ENCODE measurements at regions not wholly inside any gene's neighbourhood (a gene's known extent, or its start where the extent isn't known, plus 50 kb on each side); places are given as distances from the start of the nearest gene placed in this dataset.

DNA sequence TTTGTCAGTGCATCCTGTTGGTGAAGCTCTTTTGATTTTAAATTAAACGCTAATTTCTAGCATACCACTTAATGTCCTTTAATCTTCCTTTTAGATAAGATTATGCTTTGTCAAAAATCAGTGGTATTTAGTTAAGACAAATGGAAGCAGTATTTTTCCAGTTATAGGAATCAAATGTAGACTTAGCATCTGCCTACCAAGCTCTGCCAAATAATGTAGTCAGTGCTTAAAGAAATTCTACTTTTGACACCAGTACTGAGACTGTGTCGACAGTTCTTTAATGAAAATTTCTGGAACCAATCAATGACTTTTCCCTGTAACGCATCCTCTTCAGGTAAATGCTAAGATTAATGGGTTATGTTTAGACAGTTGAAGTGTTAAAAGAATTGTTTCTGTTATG lies 803.3 kb upstream of the FAM98A start:
- no peak for DNase-seq (ENCODE audit: low spot score)

DNA sequence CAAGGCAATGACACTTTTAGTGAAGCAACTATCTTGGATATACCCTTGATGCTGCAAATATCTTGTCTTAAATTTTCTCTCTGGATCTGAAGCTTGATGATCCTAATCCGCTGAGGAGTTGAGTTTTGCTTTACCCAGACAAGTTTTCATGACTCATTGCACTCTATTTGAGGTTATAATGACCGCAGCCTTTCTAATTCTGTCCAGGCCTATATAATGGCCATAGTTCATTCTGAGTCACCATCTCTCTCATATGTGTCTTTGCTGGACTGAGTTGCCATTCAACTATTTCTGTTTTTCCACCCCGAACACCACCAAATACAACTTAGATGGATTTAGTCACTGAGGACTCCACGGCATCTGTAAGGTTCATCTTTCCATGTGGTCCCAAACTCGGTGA lies 802.1 kb upstream of the FAM98A start:
- DNase-seq (ENCODE audit: low spot score), result no peak

DNA sequence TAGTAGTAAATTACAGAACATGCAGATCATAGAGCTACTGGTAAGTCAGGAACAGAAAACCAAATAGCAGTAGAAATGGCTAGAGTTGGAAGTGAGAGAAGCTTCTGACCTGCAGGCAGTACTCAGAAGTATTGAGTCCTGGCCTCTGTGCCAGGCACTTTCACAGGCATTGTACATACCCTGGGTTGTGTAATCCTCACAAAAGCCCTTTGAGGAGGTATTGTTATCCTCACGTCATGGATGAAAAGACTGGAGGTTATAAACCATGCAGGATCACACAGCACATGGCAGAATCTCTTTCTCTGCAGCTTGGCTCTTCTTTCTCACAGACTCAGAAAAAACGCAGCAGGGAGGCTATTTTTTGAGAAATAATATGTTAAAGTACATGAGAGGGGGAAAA lies 789.3 kb upstream of the FAM98A start:
- DNase-seq (ENCODE audit: low spot score), result no peak

DNA sequence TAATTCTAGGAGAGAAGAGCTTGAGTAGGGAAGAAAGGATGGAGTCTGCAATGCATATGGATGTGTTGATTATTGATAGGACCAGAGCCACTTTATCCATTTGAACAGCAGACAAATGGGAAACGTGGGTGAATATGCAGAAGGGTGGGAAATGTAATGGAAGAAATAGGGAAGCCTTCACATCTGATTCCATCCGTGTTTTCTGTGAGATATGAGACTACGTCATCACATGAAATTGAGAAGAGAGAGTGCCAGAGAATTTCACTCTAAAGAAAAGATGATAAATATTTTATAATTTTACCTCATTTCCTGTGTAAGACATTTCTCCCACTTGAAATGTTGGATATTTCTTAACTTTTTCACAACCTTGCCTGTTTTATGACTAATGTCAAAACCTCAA lies 788.4 kb upstream of the FAM98A start:
- no peak for DNase-seq (ENCODE audit: low spot score)

DNA sequence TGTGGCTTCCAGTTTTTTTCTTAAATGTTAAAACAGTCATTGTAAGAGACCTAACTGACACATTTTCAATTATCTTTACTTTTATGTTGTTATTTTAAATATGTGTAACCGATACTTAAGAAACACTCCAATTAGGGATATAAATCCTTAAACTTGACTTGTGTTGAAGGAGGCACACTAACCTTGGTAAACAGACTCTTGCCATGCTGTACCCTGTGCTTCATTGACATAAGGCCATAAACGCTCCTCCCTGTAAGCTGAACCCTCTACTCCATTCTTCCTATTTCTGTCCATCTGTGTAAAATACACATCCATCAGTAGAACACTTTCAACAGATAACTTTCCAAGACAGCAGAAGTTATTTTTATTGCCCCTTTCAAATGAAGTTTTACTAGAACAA lies 780.5 kb upstream of the FAM98A start:
- no peak for DNase-seq (ENCODE audit: low spot score)

DNA sequence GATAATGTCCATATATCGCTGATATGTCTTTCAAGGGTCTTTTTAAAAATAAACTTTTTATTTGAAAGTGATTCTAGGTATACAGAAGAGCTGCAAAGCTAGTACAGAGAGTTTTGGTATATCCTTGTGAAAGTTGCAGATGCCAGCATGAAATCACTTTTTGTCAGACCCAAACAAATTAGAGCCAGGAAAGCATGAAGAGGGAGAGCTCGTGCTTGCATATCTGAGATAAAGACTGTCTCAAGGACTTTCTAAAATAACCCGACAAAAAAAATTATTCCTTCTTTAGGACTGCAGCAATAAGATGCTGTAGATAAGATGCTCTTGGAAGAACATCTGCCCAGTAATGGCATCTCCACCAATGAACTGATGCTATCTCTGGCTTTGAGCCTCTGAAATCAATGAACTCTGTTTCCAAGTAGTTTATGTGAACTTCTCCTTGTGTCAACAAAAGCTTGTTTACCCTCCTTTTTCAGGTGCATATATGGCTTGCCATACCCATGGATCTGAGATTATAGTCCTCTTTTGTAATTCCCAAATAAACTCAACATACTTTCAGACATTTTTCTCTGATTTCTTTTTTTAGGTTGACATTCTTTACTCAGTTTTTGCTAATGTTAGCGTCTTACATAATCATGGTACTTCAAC lies 774.6 kb upstream of the FAM98A start:
- DNase-seq (ENCODE audit: low spot score), result no peak

DNA sequence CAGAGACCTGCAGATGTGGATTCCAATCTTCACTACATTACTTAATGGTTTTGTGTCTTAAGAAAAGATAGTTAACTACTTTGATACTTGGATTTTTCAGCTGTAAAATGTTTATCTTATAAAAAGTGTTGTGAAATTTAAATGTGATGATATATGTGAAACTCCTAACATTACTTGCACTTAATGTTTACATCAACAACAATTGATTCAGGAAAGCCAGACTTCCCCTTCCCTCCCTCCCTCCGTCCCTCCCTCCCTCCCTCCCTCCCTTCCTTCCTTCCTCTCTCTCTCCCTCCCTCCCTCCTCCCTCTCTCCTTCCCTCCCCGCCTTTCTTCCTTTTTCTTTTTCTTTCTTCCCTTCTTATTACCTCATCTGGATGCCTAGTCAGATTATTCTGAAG lies 773.9 kb upstream of the FAM98A start:
- DNase-seq (ENCODE audit: low spot score), result no peak

DNA sequence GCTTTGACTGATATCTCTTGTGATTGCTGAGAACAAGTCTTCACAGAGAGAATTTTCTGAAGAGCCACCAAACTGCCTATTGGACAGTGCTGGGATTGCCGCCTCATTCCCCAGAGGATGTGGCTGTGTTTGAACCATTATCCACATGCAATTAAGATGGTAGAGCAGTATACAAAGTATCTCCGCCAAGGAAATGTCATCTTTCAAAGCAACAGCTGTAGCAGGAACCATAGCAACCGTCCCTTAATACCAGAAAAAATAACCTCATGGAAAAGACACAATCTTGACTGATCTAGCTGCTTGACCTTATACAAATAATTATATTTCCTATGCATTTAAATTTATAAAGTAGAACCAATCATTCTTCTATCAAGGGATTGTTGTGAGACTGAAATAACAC lies 772.6 kb upstream of the FAM98A start:
- DNase-seq (ENCODE audit: low spot score), result no peak

DNA sequence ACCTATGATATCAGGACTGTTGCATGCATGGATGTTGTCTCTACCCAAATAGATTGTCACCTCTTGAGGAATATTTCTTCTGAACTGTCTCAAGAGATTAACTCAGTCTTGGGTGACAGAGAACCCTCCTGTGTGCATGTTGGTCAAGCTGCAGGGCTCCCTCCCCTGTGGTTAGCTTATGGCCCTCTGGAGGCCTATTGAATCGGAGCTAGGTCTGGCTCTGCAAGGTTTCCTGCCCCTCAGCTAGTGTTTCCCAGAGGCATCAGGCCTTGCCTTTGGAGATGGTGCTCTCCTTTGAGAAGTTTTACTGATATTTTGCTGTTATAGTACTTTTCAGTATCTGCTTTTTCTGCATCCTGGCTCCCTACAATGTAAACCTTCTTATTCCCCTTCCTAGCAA lies 769.2 kb upstream of the FAM98A start:
- no peak for DNase-seq (ENCODE audit: low spot score)

DNA sequence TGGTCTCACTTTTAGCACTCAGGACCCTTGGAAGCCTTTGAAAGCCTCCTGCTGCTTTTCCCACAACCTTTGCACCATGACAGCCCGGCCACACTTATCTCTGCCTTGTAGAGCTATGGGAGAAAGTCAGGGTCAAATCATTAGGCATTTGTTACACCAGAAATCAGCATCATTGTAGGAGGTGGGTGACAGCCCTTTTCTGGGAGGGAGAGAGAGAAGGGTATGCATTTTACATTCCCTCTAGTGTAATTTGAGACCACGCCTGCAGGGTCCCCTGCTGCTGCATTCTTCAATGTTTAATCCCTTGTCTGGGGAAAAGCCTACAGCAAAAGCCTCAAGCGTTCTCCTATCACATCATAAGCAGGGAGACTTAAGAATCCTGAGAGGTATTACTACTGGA lies 766.8 kb upstream of the FAM98A start:
- DNase-seq (ENCODE audit: low spot score), result no peak

DNA sequence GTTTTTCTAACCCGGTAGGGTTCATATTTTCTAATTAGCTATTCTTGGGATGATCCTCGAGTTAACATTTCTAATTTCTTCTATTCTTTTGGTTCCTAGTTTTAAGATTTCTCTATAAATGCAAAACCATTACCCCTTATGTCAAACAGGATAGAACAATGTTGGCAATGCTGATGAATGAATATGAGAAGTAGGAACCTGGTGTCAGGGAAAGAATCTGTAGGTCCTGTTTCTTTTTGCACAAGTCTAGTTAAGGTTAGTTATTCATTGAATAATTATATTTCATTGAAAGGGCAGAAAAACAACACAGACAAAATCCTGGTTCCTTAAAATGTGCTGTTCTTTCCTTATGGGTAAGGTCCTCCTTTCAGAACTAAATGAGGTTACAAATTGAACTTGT lies 766.4 kb upstream of the FAM98A start:
- DNase-seq (ENCODE audit: low spot score), result no peak

DNA sequence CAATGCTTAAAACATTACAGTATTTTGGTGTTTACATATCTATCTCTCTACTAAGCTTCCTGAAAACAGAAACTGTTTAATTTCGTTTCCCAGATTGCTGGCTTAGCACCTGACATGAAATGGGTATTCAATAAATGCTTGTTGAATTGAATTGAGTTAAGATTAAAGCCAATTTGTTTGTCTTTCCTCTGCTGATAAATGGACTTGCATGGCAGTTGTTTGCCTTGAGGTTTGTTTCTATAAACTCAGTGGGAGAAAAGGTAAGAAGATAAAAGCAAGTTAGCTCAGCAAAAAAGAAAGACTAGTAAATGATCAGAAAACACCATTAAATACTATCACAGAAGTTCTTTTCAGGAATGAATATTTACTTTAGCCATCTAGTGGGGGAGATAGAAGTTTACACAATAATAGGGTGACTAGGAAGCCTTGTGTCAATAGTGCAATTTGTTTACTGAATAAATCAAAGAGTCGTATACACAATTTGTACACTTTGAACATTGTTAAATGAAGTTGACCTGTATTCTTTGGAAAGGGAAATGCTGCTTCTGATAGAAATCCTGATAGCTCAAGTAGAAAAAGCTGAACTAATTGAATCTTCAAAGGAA lies 754.5 kb upstream of the FAM98A start:
- DNase-seq (ENCODE audit: low spot score), result no peak

DNA sequence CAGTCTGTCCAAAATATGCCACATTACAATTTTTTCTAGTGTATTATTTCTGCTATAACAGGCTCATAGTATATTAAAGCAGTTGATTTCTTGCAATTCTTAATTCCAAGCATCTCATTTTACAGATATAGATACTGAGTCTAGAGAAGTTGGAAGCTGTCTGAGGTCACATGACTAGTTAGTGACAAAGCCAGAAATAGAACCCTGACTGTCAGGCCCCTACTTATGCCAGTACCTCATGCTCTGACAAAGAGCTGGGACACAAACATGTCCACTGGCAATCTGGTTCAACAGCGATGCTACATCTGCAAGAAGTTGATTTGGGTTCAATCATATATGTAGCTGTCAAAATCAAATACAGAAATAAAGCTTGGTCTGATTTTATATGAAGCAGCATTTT lies 750.4 kb upstream of the FAM98A start:
- no peak for DNase-seq (ENCODE audit: low spot score)

DNA sequence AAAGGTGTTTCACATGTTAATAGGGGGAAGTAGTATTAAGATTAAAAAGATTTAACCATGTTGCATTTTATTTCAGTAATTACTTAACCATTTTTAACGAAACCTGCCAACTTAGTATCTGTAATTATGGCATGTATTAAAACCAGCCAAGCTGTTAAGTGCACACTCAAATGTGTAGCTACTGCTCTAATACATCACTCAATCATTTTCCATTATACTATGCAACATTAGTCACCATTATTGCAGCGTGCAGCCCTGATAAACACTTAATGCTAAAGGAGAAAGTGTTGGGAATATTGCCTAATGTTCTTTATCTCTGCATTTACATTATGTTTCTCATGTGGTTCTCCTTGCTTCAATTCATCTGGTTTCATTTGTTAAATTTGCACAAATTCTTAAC lies 745.9 kb upstream of the FAM98A start:
- DNase-seq (ENCODE audit: low spot score), result no peak

DNA sequence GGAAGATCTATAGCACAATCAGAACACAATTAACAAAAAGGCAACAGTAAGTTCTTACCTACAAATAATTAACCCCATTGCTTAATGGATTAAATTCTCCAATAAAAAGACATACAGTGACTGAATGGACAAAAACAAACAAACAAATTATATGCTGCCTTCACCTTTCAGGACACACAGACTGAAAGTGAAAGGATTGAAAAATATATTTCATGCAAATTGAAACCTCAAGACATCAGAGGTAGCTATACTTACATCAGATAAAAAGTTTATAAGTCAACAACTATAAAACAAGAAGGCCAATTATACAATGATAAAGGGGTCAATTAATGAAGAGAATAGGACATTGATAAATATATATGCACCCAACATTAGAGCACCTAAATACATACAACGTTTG lies 741.2 kb upstream of the FAM98A start:
- no peak for DNase-seq (ENCODE audit: low spot score)

DNA sequence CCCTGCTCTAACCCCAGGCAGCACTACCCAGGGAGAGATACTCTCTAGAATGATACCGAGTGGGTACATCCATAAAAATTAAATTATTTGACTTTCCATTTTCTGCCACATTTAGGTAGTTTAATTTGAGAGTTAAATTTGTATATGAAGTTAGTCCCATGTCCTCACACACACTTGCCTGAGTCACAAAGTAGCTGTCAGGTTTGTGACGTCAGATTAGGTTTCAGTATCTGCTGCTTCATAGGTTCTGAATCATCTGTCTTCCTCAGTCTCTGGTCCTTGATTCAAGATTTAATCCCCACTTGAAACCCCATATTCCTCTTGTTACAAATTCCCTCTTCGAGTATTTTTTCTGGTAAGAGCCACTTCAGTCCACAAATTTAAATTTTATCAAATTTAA lies 738.6 kb upstream of the FAM98A start:
- DNase-seq (ENCODE audit: low spot score), result no peak

DNA sequence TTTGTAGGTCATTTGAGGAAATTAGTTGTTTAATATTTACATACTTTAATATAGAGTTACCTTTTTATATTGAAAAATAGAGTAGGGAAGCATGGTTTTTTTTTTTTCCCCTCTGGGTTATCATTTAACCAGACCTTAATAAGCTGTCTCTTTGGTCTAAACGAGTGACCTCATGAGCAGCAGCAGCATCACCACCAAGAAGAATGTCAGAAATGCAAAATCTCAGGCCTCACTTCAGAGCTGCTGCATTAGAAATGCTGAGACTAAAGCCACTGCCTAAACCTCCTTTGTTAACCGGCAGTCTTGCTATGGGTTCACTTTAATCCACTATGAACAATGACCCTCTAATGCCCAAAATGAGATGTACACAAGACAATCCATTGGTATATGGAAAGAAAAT lies 733.7 kb upstream of the FAM98A start:
- DNase-seq (ENCODE audit: low spot score), result no peak

DNA sequence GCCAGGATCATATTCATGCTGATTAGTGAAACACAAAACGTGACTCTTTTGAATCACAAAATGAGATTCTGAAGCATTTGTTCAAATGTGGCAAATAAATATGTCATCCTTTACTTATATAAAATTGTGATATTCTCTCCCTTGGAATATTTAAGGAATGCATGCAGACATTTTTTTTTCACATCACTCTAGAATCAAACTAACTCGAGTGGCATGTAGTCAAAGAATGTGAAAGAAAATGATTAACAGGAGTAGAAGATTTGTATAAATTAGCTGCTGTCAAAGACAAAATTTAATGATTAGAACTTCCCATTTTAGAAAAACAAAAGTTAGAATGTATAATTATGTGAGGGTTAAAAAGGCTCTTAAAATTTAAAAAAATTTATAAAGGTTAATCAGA lies 721.0 kb upstream of the FAM98A start:
- DNase-seq (ENCODE audit: low spot score), result no peak

DNA sequence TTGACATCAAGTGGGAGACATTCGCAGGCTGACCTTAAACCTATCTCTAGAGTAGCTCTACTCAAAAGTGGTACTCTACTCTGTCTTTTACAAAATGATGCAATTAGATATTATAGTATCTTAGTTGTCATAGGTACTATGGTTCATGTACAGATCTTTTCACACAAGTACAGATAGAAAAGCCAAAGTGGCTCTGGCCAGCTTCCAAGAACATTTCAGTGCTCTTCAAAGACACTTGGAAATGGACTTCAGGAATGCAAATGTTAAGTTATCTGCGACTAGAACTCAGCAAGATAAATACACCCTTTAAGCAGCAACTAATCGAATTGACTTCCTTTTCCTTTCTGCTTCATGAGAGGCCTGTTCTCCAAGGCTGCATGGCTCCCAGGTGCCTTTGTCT lies 718.7 kb upstream of the FAM98A start:
- DNase-seq (ENCODE audit: low spot score), result no peak

DNA sequence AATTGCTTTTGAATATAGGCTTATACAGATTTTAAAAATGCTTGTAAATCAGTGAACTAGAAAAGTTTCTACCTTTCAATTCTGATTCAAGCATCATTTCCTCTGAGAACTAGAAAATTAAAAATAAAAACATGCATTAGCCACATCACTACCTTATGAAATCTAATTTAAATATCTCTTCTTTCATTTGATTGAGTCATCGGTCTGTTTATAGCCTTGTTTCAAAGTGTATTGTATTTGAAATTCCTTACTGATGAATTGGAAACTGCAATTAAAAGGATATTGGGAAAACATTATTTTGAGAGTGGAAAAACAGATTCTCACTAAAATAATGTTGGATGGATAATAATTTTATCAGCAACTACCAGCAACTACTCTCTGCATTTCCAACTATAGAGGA lies 717.7 kb upstream of the FAM98A start:
- DNase-seq (ENCODE audit: low spot score), result no peak

DNA sequence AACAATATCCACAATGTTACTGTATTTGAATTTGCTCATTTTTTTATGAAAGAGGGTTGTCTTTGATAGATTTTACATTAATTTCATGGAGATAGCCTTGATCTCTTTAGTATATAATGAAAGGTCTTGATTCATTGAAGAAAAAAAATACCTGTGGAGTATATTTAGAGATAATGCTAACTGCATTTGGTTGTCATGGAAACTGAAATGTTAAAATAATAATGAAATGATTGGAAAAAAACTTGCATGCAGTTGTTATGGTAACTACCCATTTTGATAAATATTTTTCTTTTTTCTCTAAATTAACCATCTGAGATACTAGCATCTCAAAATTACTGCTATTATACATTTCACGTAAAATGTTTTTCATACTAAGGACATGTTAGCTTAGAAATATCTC lies 712.7 kb upstream of the FAM98A start:
- DNase-seq (ENCODE audit: low spot score), result no peak

DNA sequence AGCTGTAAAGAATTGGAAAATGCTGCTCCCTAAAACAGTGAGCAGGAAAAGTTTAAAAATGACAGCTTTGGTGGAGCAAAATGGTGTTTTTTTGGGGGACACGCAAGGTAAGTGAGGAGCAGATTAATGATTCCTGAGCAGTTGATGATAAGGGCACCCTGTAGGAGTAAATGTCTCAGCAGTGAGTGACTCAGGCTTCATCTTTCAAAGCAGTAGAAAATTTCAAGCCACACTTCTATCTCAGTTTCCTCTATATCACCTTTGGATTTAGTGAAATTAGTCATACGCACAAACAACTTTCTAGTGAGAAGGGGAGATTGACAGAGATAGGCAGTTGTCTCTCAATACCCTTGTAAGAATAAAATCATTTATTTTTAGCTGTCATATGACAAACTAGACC lies 709.0 kb upstream of the FAM98A start:
- DNase-seq (ENCODE audit: low spot score), result no peak

DNA sequence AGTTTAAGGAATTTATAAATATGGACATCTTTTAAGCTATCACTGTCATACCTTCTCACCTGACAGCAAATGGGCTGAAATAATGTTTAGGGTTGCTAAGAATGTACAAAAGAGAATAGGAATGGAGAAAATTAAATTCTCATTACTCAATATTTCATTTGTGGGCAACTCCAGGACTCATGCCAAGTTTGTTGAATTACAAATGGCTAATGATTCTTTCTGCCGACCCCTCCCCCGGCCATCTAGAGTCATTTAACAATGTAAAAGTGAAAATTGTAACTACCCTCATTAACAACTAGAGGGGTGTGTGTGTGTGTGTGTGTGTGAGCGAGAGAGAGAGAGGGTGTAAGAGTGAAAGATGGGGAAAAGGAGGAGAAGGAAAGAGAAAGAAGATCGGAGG lies 708.5 kb upstream of the FAM98A start:
- no peak for DNase-seq (ENCODE audit: low spot score)

DNA sequence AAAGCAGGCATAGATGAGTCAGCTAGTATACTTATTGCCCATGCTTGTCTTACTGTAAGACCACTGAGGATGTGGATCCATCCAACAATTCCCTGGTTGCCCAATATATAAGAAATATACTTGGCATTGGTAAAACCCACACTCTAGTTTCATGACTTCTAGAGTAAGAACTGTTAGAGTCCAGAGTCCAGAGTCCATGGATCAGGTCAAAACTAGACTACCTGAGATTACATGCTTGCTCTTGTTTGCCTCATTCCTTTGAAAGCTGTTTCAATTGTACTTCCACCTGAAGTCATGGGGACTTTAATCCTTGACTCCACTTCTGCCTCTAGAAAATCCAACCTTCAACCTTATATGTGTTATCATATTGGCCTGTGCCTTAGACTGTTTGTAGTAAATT lies 707.6 kb upstream of the FAM98A start:
- no peak for DNase-seq (ENCODE audit: low spot score)

DNA sequence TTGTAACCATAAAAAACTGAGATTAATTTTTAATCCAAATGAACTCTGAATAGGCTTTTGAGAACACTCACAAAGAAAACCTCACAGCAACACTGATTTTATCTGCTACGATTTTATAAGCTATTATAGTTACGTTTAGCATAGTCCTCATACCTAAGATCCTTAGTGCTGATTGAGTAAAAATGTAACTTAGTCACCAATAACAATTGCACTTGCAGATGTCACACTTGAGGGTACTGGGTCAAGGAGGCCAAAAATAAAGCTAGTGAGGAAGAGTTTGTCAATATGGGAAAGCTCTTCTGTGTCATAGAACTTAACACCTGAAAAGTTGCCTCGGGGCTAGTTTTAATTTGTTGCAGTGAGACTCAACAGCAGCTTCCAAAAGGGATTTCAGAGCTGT lies 706.5 kb upstream of the FAM98A start:
- DNase-seq (ENCODE audit: low spot score), result no peak
